Glutamatergic neuron (in vitro differentiated cells): ENCODE measurements at regions not wholly inside any gene's neighbourhood (a gene's known extent, or its start where the extent isn't known, plus 50 kb on each side); places are given as distances from the start of the nearest gene placed in this dataset.
"Not testable (repeated sequence)": the region's sequence is repeated elsewhere in the genome, so short reads cannot be mapped to it uniquely, and the experiment has no call there.

Experiments
- DNase-seq: peaks from one replicate; pipeline ENCODE4 v3.0.0; 2022
- H3K27ac Mint-ChIP-seq: one replicate; pipeline ENCODE4 v1.8.0; 2020; ENCODE audit warnings: mild to moderate bottlenecking, mixed read lengths, inconsistent platforms; ENCODE audit not compliant: unreplicated experiment
- H3K27me3 Mint-ChIP-seq: one replicate; pipeline ENCODE4 v1.8.0; 2020; ENCODE audit warnings: mild to moderate bottlenecking, moderate library complexity, mixed read lengths, inconsistent platforms; ENCODE audit not compliant: unreplicated experiment
- H3K36me3 Mint-ChIP-seq: one replicate; pipeline ENCODE4 v1.8.0; 2020; ENCODE audit warnings: mild to moderate bottlenecking, mixed read lengths, inconsistent platforms; ENCODE audit not compliant: unreplicated experiment
- H3K4me1 Mint-ChIP-seq: one replicate; pipeline ENCODE4 v1.8.0; 2020; ENCODE audit warnings: mild to moderate bottlenecking, low read depth, mixed read lengths, inconsistent platforms; ENCODE audit not compliant: unreplicated experiment
- H3K4me3 Mint-ChIP-seq: one replicate; pipeline ENCODE4 v1.8.0; 2020; ENCODE audit warnings: mild to moderate bottlenecking, mixed read lengths, inconsistent platforms; ENCODE audit not compliant: unreplicated experiment
- H3K9me3 Mint-ChIP-seq: one replicate; pipeline ENCODE4 v1.8.0; 2020; ENCODE audit warnings: mild to moderate bottlenecking, moderate library complexity, mixed read lengths, inconsistent platforms; ENCODE audit not compliant: unreplicated experiment
- TF ChIP-seq, protein P1 (sequence below): fragments of 200-600 bp; sonication (generic); IDR thresholded peaks from one replicate; pipeline ENCODE4 v1.5.0; 2021; ENCODE audit not compliant: partially characterized antibody, unreplicated experiment

DNA sequence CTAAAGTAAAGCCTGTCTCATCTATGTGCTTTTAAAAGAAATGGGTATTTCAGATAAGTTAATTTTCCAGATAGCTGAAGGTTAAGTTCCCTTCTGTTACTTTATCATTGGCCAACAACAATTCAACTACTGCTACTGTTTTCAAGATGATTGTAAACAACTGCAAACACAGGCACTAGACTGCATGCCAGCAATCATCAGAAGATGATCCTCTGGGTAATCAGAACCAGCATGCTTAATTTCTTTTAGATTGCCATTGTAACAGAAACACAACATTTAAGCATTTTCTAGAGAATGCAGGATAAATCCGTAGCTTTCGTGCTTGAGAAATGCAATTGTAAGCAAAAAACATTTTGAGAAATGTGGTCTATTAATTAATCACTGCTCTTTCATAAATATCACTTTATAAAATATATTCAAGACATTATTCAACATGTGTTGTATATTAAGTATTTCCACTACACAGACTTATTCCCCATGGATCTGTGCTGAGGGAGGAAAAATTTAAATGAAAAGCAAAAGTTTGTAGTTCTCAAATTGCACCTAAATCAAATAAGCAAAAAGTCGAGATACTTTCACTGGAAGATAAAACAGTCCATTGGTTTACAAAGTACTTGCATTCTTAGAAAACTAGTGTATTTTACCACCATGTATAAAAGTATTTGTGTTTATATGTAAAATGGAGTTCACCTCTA is 133.7 kb downstream of the ATL2 start:
- peaks cover 7% of the 10 kb centered on the region for H3K4me1 Mint-ChIP-seq
- TF ChIP-seq, protein P1, sequence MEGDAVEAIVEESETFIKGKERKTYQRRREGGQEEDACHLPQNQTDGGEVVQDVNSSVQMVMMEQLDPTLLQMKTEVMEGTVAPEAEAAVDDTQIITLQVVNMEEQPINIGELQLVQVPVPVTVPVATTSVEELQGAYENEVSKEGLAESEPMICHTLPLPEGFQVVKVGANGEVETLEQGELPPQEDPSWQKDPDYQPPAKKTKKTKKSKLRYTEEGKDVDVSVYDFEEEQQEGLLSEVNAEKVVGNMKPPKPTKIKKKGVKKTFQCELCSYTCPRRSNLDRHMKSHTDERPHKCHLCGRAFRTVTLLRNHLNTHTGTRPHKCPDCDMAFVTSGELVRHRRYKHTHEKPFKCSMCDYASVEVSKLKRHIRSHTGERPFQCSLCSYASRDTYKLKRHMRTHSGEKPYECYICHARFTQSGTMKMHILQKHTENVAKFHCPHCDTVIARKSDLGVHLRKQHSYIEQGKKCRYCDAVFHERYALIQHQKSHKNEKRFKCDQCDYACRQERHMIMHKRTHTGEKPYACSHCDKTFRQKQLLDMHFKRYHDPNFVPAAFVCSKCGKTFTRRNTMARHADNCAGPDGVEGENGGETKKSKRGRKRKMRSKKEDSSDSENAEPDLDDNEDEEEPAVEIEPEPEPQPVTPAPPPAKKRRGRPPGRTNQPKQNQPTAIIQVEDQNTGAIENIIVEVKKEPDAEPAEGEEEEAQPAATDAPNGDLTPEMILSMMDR, result no peak
- H3K27me3 Mint-ChIP-seq, result peaks cover 8% of the 10 kb centered on the region
- no peak for DNase-seq
- H3K9me3 Mint-ChIP-seq, result no peaks in the 10 kb centered on the region
- H3K27ac Mint-ChIP-seq, result no peak overlapping the region
- no peak overlapping the region for H3K4me3 Mint-ChIP-seq
- H3K36me3 Mint-ChIP-seq, result no peaks in the 10 kb centered on the region

DNA sequence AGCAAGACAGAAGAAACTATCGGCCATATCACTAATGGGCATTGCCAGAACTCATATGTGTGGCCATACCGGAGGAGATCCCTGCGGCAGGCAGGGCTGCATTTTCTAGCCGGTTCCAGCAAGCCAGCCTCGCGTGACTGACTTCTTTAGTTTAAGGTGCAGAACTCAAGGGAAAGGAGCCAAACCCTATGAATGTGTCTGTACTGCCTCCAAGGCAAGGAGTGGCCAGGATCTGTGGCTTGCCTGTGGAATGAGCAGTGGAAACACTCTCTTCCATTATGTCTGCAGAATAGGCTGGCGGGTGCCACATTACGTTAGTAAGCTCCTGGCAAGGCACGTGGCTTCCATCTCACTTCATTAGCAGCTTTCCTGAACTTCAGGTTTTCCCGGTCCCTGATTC is 137.6 kb downstream of the ATL2 start:
- peaks cover 3% of the 10 kb centered on the region for H3K4me1 Mint-ChIP-seq
- H3K9me3 Mint-ChIP-seq, result no peaks in the 10 kb centered on the region
- no peak overlapping the region for H3K27ac Mint-ChIP-seq
- DNase-seq, result no peak
- peaks cover 2% of the 10 kb centered on the region for H3K27me3 Mint-ChIP-seq
- H3K36me3 Mint-ChIP-seq, result no peaks in the 10 kb centered on the region
- H3K4me3 Mint-ChIP-seq, result no peak overlapping the region
- TF ChIP-seq, protein P1, result no peak

DNA sequence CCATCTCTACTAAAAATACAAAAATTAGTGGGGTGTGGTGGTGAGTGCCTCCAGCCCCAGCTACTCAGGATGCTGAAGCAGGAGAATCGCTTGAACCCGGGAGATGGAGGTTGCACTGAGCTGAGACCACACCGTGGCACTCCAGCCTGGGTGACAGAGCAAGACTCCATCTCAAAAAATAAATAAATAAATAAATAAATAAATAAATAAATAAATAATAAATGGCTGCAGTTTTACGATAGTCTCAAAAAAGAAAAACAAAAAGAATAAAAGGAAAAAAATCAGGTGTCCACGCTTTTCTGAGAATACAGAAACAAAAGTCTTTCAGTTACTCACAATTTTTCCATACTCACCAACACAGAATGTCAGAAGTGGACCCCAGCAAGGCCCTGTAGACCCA is 138.4 kb downstream of the ATL2 start:
- H3K4me3 Mint-ChIP-seq, H3K4me1 Mint-ChIP-seq: not testable (repeated sequence)

DNA sequence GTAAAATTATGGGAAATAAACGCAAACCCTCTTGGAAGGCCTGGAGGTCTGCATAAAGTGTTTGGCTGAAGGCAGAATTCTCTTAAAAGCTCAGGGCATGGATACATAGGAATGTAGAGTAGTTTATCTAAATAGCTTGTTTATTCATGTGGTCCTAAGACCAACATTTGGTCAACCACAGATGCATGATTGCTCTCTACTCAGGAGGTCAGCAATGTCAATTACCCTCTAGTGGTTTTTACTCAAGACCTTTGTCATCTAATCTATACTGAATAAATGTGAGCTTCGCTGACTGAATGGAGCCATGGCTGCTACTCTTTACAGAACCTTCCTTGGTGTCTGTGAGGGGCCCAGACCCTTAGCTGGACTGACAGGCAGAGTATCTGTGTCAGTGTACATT is 139.8 kb downstream of the ATL2 start:
- TF ChIP-seq, protein P1, result no peak
- Mint-ChIP-seq H3K4me3 (no peak overlapping the region), H3K9me3 (no peaks in the 10 kb centered on the region), H3K27ac (no peak overlapping the region), H3K27me3 (peaks cover 2% of the 10 kb centered on the region), H3K4me1 (no peaks in the 10 kb centered on the region), H3K36me3 (no peaks in the 10 kb centered on the region)
- no peak for DNase-seq

More for the DNA sequence above, 138.4 kb downstream of the ATL2 start:
- H3K27ac Mint-ChIP-seq, H3K36me3 Mint-ChIP-seq, DNase-seq, H3K9me3 Mint-ChIP-seq, H3K27me3 Mint-ChIP-seq: not testable (repeated sequence)

DNA sequence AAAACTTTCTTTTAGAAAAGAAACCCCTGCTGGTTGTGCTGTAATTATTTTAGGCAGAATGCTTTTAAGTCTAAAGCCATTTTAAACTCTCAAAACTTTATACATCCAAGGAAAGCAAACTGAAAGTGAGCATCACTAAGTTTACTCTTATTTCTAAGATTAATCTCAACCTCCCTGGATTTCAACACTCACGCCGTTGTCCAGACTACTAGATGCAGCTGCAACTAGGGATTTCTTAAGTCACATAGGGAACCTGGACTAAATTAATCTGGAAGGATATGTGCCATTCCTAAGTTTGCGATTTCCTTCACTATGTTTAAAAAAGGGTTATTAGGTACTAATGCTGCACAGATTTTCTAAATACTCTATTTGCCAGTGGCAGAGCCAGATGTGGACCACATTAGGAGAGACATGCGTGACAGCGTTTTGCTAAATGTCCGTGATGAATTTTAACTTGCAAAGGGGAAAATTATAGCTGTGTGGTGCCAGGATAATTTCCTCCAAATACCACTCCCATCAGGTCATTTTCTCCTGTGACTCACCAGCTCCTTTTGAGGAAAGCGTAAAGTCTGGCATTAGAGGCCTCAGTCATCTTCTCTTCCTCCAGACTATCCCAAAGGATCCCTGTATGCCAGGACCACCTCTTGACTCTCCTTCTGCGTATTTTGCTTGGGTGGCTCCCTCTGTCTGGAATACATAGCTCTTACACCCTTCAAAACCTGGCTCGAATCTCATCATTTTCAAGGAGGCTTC is 143.7 kb downstream of the ATL2 start:
- DNase-seq, result no peak
- Mint-ChIP-seq H3K27me3 (no peaks in the 10 kb centered on the region), H3K4me3 (no peak overlapping the region), H3K4me1 (no peaks in the 10 kb centered on the region), H3K9me3 (no peaks in the 10 kb centered on the region), H3K27ac (no peak overlapping the region), H3K36me3 (no peaks in the 10 kb centered on the region)
- TF ChIP-seq, protein P1, result no peak
